GM23248 (cell line): ENCODE measurements at regions not wholly inside any gene's neighbourhood (a gene's known extent, or its start where the extent isn't known, plus 50 kb on each side); places are given as distances from the start of the nearest gene placed in this dataset.

Source experiments
- DNase-seq: peaks from one replicate; pipeline ENCODE4 v3.0.0-alpha.2; 2015
- H2AFZ ChIP-seq: fragments of 200-600 bp; sonication (generic); 2 replicates; pipeline ENCODE4 v1.6.1; 2016; ENCODE audit warnings: antibody characterized with exemption
- H3F3A ChIP-seq: fragments of 200-600 bp; sonication (generic); 2 replicates; pipeline ENCODE4 v1.6.1; 2016; ENCODE audit warnings: mild to moderate bottlenecking, antibody characterized with exemption, mixed run types; ENCODE audit not compliant: insufficient read depth
- H3K27ac ChIP-seq: fragments of 200-600 bp; sonication (generic); 2 replicates; pipeline ENCODE4 v1.5.1; 2016; ENCODE audit warnings: mild to moderate bottlenecking
- H3K27me3 ChIP-seq: fragments of 200-600 bp; sonication (generic); replicated peaks from 2 replicates; pipeline ENCODE4 v1.6.1; 2016; ENCODE audit warnings: mild to moderate bottlenecking; ENCODE audit not compliant: insufficient read depth
- H3K36me3 ChIP-seq: fragments of 200-600 bp; sonication (generic); 2 replicates; pipeline ENCODE4 v1.6.1; 2016; ENCODE audit warnings: low read depth, mild to moderate bottlenecking
- H3K4me1 ChIP-seq: fragments of 200-600 bp; sonication (generic); 2 replicates; pipeline ENCODE4 v1.6.1; 2016; ENCODE audit warnings: mild to moderate bottlenecking; ENCODE audit not compliant: insufficient read depth
- H3K4me2 ChIP-seq: fragments of 200-600 bp; sonication (generic); one replicate; pipeline ENCODE4 v1.6.1; 2016; ENCODE audit warnings: mild to moderate bottlenecking; ENCODE audit not compliant: unreplicated experiment
- H3K4me3 ChIP-seq: fragments of 200-600 bp; sonication (generic); 2 replicates; pipeline ENCODE4 v1.5.1; 2016; ENCODE audit warnings: mild to moderate bottlenecking
- H3K79me2 ChIP-seq: fragments of 200-600 bp; sonication (generic); 2 replicates; pipeline ENCODE4 v1.6.1; 2016; ENCODE audit warnings: mild to moderate bottlenecking; ENCODE audit not compliant: insufficient read depth
- H3K9ac ChIP-seq: fragments of 200-600 bp; sonication (generic); 2 replicates; pipeline ENCODE4 v1.6.1; 2016; ENCODE audit warnings: mild to moderate bottlenecking
- H3K9me2 ChIP-seq: fragments of 200-600 bp; sonication (generic); 2 replicates; pipeline ENCODE4 v1.6.1; 2016; ENCODE audit warnings: mixed run types, mild to moderate bottlenecking, moderate library complexity; ENCODE audit not compliant: insufficient read depth
- H3K9me3 ChIP-seq: fragments of 200-600 bp; sonication (generic); one replicate; pipeline ENCODE4 v1.6.1; 2017; ENCODE audit warnings: low read depth
- H4K20me1 ChIP-seq: fragments of 200-600 bp; sonication (generic); 2 replicates; pipeline ENCODE4 v1.6.0; 2016; ENCODE audit not compliant: insufficient read depth
- EZH2 ChIP-seq: fragments of 200-600 bp; sonication (generic); IDR thresholded peaks from 2 replicates; pipeline ENCODE4 v1.6.1; 2018; ENCODE audit warnings: antibody characterized with exemption, mild to moderate bottlenecking; ENCODE audit not compliant: insufficient read depth, poor library complexity, severe bottlenecking
- EZH2phosphoT487 ChIP-seq: fragments of 200-600 bp; sonication (generic); IDR thresholded peaks from 2 replicates; pipeline ENCODE4 v1.6.1; 2018; ENCODE audit warnings: antibody characterized with exemption, moderate library complexity, mild to moderate bottlenecking, low read depth; ENCODE audit not compliant: insufficient read depth
- WGBS, 2 experiments: methylation state at CpG; one replicate each; pipeline ENCODE4 v1.1.6; 2015 to 2017; ENCODE audit warnings: low lambda C conversion rate in 2 of 2, low coverage in 1 of 2; ENCODE audit errors: missing lambda C conversion rate in 2 of 2; 5-methylcytosine and 5-hydroxymethylcytosine counted together
- in situ Hi-C: fragments of 300-500 bp; cut with MboI; formaldehyde crosslinking; loops from 2 replicates; pipeline ENCODE4 v1.15.0; 2020

GRCh38 chr2:14866736-14867352, 234.3 kb downstream of the LRATD1 start:
- H3K9ac ChIP-seq = no peak overlapping the region
- no peaks in the 10 kb centered on the region for H3K9me2 ChIP-seq
- no peaks in the 10 kb centered on the region for H3F3A ChIP-seq
- in situ Hi-C loops = no loop called here
- H3K4me3 ChIP-seq = no peak overlapping the region
- no peak for DNase-seq
- H4K20me1 ChIP-seq = no peaks in the 10 kb centered on the region
- no peak overlapping the region for H3K27ac ChIP-seq
- WGBS, 2 experiments = 8 to 15% methylated on average over 1 of the region's 1 CpG
- H3K9me3 ChIP-seq = no peaks in the 10 kb centered on the region
- H3K79me2 ChIP-seq = no peaks in the 10 kb centered on the region
- H3K4me1 ChIP-seq = no peaks in the 10 kb centered on the region
- TF ChIP-seq EZH2phosphoT487 (no peak), EZH2 (no peak)
- H2AFZ ChIP-seq = no peak overlapping the region
- H3K36me3 ChIP-seq = no peaks in the 10 kb centered on the region
- H3K4me2 ChIP-seq = no peak overlapping the region
- H3K27me3 ChIP-seq = no peaks in the 10 kb centered on the region

- no peak overlapping the region for H2AFZ ChIP-seq
- no peaks in the 10 kb centered on the region for H4K20me1 ChIP-seq
- no peaks in the 10 kb centered on the region for H3K36me3 ChIP-seq
- H3F3A ChIP-seq = no peaks in the 10 kb centered on the region
- H3K9ac ChIP-seq = no peak overlapping the region
- no peaks in the 10 kb centered on the region for H3K79me2 ChIP-seq
- no peak overlapping the region for H3K4me3 ChIP-seq
- no peak overlapping the region for H3K27ac ChIP-seq
- H3K9me2 ChIP-seq = no peaks in the 10 kb centered on the region
- no peaks in the 10 kb centered on the region for H3K9me3 ChIP-seq
- TF ChIP-seq EZH2phosphoT487 = no peak
- TF ChIP-seq EZH2 = no peak
- DNase-seq = no peak
- H3K4me1 ChIP-seq = no peaks in the 10 kb centered on the region
- in situ Hi-C loops = no loop called here
- no peaks in the 10 kb centered on the region for H3K27me3 ChIP-seq
- WGBS, 2 experiments = 0 to 11% methylated on average over 1 of the region's 1 CpG
- no peak overlapping the region for H3K4me2 ChIP-seq
Observed at GRCh38 chr2:14867853-14868252, 235.3 kb downstream of the LRATD1 start.

DNA sequence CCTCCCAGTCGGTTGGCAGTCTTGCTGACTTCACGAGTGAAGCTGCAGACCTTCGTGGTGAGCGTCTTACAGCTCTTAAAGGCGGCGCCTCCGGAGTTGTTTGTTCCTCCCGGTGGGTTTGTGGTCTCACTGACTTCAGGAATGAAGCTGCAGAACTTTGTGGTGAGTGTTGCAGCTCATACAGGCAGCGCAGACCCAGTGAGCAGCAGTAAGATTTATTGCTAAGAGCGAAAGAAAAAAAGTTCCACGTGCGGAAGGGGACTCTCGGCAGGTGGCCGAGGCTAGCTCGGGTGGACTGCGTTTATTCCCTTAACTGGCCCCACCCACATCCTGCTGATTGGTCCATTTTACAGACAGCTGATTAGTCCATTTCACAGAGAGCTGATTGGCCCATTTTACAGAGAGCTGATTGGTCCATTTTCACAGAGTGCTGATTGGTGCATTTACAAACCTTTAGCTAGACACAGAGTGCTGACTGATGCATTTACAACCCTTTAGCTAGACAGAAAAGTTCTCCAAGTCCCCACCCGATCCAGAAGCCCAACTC, 240.3 kb downstream of the LRATD1 start:
- no peak overlapping the region for H3K9ac ChIP-seq
- H3F3A ChIP-seq = no peaks in the 10 kb centered on the region
- no peaks in the 10 kb centered on the region for H3K4me1 ChIP-seq
- WGBS, 2 experiments = 63 to 65% methylated on average over 17 of the region's 17 CpGs
- TF ChIP-seq EZH2 = no peak
- TF ChIP-seq EZH2phosphoT487 = no peak
- no peak overlapping the region for H3K27ac ChIP-seq
- H3K4me2 ChIP-seq = no peak overlapping the region
- in situ Hi-C loops = no loop called here
- H3K4me3 ChIP-seq = no peak overlapping the region
- H2AFZ ChIP-seq = no peak overlapping the region
- no peak for DNase-seq
- H4K20me1 ChIP-seq = no peaks in the 10 kb centered on the region
- H3K36me3 ChIP-seq = no peaks in the 10 kb centered on the region
- H3K9me3 ChIP-seq = no peaks in the 10 kb centered on the region
- no peaks in the 10 kb centered on the region for H3K9me2 ChIP-seq
- no peaks in the 10 kb centered on the region for H3K27me3 ChIP-seq
- H3K79me2 ChIP-seq = no peaks in the 10 kb centered on the region

DNA sequence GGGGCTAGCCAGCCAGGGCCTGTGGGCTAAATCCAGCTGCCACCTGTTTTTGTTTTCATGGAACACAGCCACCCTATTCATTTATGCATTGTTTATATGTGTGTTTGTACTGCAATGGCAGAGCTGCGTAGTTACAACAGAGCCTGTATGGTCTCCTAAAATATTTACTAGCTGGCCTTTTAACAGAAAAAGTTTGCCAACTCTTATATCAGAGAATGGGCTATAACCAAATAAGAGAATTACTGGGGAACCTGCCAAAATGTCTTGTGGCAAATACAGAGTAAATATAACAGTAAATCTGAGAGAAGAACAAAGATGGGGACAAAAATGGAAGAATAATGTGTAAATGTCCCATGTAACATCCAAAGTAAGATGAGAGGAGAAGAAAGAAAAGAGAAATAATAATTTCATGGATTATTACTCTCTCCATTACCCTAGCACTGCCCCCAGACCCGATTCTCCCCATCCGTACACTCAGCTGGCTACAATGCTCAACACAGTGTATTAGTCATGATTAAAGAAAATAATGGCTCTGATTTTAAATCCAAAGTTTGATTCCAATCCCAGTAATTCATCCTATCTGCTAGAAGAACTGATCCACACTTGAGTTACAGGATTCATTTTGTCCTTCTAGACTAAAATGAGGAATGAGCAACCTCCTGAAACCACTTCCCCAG, 249.3 kb downstream of the LRATD1 start:
- Histone ChIP-seq H3K9ac (no peak overlapping the region), H3K27ac (no peak overlapping the region), H4K20me1 (no peaks in the 10 kb centered on the region), H2AFZ (no peak overlapping the region), H3K9me3 (no peaks in the 10 kb centered on the region), H3K9me2 (no peaks in the 10 kb centered on the region), H3K4me1 (no peaks in the 10 kb centered on the region), H3K4me2 (no peak overlapping the region), H3K36me3 (no peaks in the 10 kb centered on the region), H3F3A (no peaks in the 10 kb centered on the region), H3K27me3 (no peaks in the 10 kb centered on the region), H3K79me2 (no peaks in the 10 kb centered on the region), H3K4me3 (no peak overlapping the region)
- TF ChIP-seq EZH2phosphoT487 = no peak
- no peak for TF ChIP-seq EZH2
- no peak for DNase-seq
- in situ Hi-C loops = no loop called here
- WGBS, 2 experiments = 2 to 3% methylated on average over 3 of the region's 3 CpGs
